ENCODE measurements at regions not wholly inside any gene's neighbourhood (a gene's known extent, or its start where the extent isn't known, plus 50 kb on each side); places are given as distances from the start of the nearest gene placed in this dataset.

DNA sequence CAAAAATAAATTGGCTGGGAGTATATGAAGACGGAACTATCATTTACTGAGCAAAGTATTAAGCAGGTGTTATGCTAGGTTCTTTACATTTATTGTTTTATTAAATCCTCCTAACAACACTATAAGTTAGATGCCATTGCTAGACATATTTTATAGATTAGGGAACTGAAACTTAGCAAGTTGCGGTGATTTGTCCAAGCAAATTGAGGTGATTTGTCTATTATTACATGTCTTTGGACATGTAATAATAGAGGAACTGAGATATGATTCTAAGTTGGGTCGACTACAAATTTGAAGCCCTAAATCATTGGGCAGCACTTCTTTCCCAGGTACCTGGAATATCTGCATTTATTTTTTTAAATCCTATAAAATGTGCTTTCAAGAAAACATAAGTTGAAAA is 429.9 kb downstream of the GABRG2 start:
- Histone ChIP-seq H3K27ac (no peak overlapping the region), H3K36me3 (no peaks in the 10 kb centered on the region), H3K4me1 (no peaks in the 10 kb centered on the region), H3K27me3 (no peaks in the 10 kb centered on the region), H3K9me3 (no peaks in the 10 kb centered on the region), H3K4me3 (no peak overlapping the region)
- TF ChIP-seq POLR2A (IDR thresholded peaks at IDR 0.05) (no peak), POLR2AphosphoS5 (IDR thresholded peaks at IDR 0.05) (no peak), EP300 (IDR thresholded peaks at IDR 0.05) (no peak)
- TF ChIP-seq, protein P1, sequence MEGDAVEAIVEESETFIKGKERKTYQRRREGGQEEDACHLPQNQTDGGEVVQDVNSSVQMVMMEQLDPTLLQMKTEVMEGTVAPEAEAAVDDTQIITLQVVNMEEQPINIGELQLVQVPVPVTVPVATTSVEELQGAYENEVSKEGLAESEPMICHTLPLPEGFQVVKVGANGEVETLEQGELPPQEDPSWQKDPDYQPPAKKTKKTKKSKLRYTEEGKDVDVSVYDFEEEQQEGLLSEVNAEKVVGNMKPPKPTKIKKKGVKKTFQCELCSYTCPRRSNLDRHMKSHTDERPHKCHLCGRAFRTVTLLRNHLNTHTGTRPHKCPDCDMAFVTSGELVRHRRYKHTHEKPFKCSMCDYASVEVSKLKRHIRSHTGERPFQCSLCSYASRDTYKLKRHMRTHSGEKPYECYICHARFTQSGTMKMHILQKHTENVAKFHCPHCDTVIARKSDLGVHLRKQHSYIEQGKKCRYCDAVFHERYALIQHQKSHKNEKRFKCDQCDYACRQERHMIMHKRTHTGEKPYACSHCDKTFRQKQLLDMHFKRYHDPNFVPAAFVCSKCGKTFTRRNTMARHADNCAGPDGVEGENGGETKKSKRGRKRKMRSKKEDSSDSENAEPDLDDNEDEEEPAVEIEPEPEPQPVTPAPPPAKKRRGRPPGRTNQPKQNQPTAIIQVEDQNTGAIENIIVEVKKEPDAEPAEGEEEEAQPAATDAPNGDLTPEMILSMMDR (IDR thresholded peaks at IDR 0.05): no peak
- ATAC-seq: no peak
- WGBS, 2 donors (ENCODE audit: low coverage in 1 of 2): 41 to 44% methylated on average over 3 of the region's 3 CpGs

DNA sequence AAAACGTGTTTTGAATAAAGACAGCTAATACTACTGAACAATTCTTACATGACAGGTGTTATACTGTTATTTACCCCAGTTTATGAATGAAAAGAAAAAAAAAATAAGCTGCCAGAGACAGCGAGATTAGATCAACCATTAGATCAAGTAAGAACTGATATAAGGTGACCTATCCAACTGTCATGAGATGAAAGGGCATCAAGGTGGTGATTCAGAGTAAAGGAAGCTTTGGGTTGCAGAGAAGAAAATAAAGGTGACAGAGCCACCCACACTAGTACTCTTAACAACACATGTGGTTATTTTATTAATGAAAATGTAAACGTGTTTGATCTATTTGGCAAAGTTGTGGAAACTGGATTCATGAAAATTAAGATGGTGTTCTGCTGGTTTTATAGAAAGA is 435.2 kb downstream of the GABRG2 start:
- H3K27ac ChIP-seq: no peak overlapping the region
- no peak for TF ChIP-seq POLR2AphosphoS5 (IDR thresholded peaks at IDR 0.05)
- TF ChIP-seq, protein P1 (IDR thresholded peaks at IDR 0.05): no peak
- TF ChIP-seq POLR2A (IDR thresholded peaks at IDR 0.05): no peak
- TF ChIP-seq EP300 (IDR thresholded peaks at IDR 0.05): no peak
- H3K4me1 ChIP-seq: no peaks in the 10 kb centered on the region
- H3K27me3 ChIP-seq: no peaks in the 10 kb centered on the region
- ATAC-seq: no peak
- no peaks in the 10 kb centered on the region for H3K36me3 ChIP-seq
- 68 to 90% methylated on average over 3 of the region's 3 CpGs for WGBS, 2 donors (ENCODE audit: low coverage in 1 of 2)
- no peak overlapping the region for H3K4me3 ChIP-seq
- no peaks in the 10 kb centered on the region for H3K9me3 ChIP-seq

DNA sequence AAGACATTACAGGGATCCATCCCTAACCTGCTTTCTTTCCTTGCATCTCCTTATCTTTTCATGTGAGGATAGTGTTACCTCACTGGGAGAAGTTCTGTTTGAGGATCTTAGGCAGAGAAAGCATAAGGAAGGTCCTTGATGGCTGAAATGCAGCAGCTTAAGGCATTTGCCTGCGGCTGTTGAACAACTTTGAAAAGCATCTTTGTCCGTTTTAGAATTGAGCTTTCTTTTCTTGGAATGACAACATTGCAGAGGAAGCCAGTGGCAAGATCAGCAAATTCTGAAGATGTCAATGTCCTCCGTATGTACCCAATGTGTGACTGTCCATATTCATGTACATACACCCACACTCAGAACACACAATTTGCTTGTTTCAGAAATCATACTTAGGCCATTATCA is 436.2 kb downstream of the GABRG2 start:
- TF ChIP-seq, protein P1 (IDR thresholded peaks at IDR 0.05): no peak
- TF ChIP-seq EP300 (IDR thresholded peaks at IDR 0.05) (no peak), POLR2A (IDR thresholded peaks at IDR 0.05) (no peak), POLR2AphosphoS5 (IDR thresholded peaks at IDR 0.05) (no peak)
- H3K36me3 ChIP-seq: no peaks in the 10 kb centered on the region
- no peak overlapping the region for H3K4me3 ChIP-seq
- H3K9me3 ChIP-seq: no peaks in the 10 kb centered on the region
- H3K4me1 ChIP-seq: no peaks in the 10 kb centered on the region
- no peak overlapping the region for H3K27ac ChIP-seq
- 74 to 79% methylated on average over 3 of the region's 3 CpGs for WGBS, 2 donors (ENCODE audit: low coverage in 1 of 2)
- H3K27me3 ChIP-seq: no peaks in the 10 kb centered on the region
- ATAC-seq: no peak

DNA sequence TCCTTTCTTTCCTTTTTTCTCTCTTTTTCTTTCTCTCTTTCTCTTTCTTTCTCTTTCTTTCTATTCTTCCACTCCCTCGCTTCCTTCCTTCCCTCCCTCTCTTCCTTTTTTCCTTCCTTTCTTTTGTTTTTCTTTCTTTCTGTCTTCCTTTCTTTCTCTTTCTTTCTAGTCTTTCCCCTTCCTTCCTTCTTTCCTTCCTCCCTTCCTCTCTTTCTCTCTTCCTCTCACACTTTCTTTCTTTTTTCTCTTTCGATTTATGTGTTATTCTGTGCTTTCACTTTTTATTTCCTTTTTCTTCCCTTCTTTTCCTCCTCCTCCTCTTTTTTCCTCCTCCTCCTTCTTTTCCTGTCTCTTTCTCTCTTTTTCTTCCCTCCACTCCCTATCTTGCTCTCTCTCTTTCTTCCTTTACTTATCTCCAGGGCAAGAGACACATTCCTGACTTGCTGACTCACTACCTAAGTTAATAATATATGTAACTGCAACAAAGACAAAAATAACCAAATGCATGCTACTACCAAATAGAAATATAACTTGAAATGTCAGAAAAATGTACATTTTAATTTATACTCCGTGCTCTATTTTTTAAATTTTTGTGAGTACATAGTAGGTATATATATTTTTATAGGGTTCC is 445.5 kb downstream of the GABRG2 start:
- Histone ChIP-seq H3K27me3 (no peaks in the 10 kb centered on the region), H3K9me3 (peaks cover 0 to 4% (median 0%) of the 10 kb centered on the region in 3 donors), H3K36me3 (no peaks in the 10 kb centered on the region), H3K4me1 (no peaks in the 10 kb centered on the region), H3K4me3 (no peak overlapping the region), H3K27ac (no peak overlapping the region)
- no peak for TF ChIP-seq EP300 (IDR thresholded peaks at IDR 0.05)
- no peak for TF ChIP-seq POLR2A (IDR thresholded peaks at IDR 0.05)
- TF ChIP-seq, protein P1 (IDR thresholded peaks at IDR 0.05): no peak
- no peak for TF ChIP-seq POLR2AphosphoS5 (IDR thresholded peaks at IDR 0.05)
- 75 to 76% methylated on average over 3 of the region's 3 CpGs for WGBS, 2 donors (ENCODE audit: low coverage in 1 of 2)
- ATAC-seq: no peak

DNA sequence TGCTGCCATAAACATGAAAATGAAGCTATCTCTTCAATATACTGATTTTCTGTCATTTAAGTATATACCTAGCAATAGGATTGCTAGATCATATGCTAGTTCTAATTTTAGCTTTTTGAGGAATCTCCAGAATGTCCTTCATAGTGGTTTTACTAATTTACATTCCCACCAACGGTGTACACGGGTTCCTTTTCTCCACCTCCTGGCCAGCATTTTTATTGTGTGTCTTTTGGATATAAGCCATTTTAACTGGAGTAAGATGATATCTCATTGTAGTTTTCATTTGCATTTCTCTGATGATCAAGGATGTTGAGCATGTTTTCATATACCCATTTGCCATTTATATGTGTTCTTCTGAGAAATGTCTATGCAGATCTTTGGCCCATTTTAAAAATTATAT is 446.5 kb downstream of the GABRG2 start:
- Histone ChIP-seq H3K27me3 (no peaks in the 10 kb centered on the region), H3K36me3 (no peaks in the 10 kb centered on the region), H3K9me3 (peaks cover 0 to 4% (median 0%) of the 10 kb centered on the region in 3 donors), H3K27ac (no peak overlapping the region), H3K4me3 (no peak overlapping the region), H3K4me1 (no peaks in the 10 kb centered on the region)
- no peak for ATAC-seq
- TF ChIP-seq POLR2AphosphoS5 (IDR thresholded peaks at IDR 0.05): no peak
- TF ChIP-seq EP300 (IDR thresholded peaks at IDR 0.05): no peak
- no peak for TF ChIP-seq POLR2A (IDR thresholded peaks at IDR 0.05)
- TF ChIP-seq, protein P1 (IDR thresholded peaks at IDR 0.05): no peak
- WGBS, 2 donors (ENCODE audit: low coverage in 1 of 2): 67 to 85% methylated on average over 2 of the region's 2 CpGs
